GM18519 (cell line): ENCODE measurements at regions not wholly inside any gene's neighbourhood (a gene's known extent, or its start where the extent isn't known, plus 50 kb on each side); places are given as distances from the start of the nearest gene placed in this dataset.

ENCODE experiments used
- ATAC-seq: cut with Tn5 transposase; IDR thresholded peaks from one replicate; pipeline ENCODE4 v1.9.1; 2021; ENCODE audit warnings: mild to moderate bottlenecking, moderate library complexity; ENCODE audit not compliant: unreplicated experiment, low FRiP score

GRCh38 chr2:107282135-107282534, 396.2 kb upstream of the ST6GAL2 start:
- no peak for ATAC-seq

- ATAC-seq: no peak
Observed at GRCh38 chr2:107285621-107286299, 399.8 kb upstream of the ST6GAL2 start.

GRCh38 chr2:107290041-107290440, 404.1 kb upstream of the ST6GAL2 start:
- ATAC-seq: no peak

- no peak for ATAC-seq
Observed at GRCh38 chr2:107303964-107304363, 418.0 kb upstream of the ST6GAL2 start.

GRCh38 chr2:107305966-107306365, 420.0 kb upstream of the ST6GAL2 start:
- no peak for ATAC-seq

- ATAC-seq: no peak
Observed at GRCh38 chr2:107306881-107307280, 420.9 kb upstream of the ST6GAL2 start.

GRCh38 chr2:107308835-107309234, 422.9 kb upstream of the ST6GAL2 start:
- no peak for ATAC-seq

GRCh38 chr2:107312240-107312639, 426.3 kb upstream of the ST6GAL2 start:
- ATAC-seq: no peak

GRCh38 chr2:107313316-107313715, 427.3 kb upstream of the ST6GAL2 start:
- ATAC-seq: no peak

- ATAC-seq: no peak
Observed at GRCh38 chr2:107320881-107321280, 434.9 kb upstream of the ST6GAL2 start.

- ATAC-seq: no peak
Observed at GRCh38 chr2:107322416-107322815, 436.4 kb upstream of the ST6GAL2 start.

- no peak for ATAC-seq
Observed at GRCh38 chr2:107323946-107324565, 438.1 kb upstream of the ST6GAL2 start.

GRCh38 chr2:107325981-107326786, 440.2 kb upstream of the ST6GAL2 start:
- no peak for ATAC-seq

- no peak for ATAC-seq
Observed at GRCh38 chr2:107334306-107334705, 448.3 kb upstream of the ST6GAL2 start.

- ATAC-seq: no peak
Observed at GRCh38 chr2:107336526-107336925, 450.6 kb upstream of the ST6GAL2 start.

- no peak for ATAC-seq
Observed at GRCh38 chr2:107337209-107337898, 451.4 kb upstream of the ST6GAL2 start.

GRCh38 chr2:107338059-107338458, 452.1 kb upstream of the ST6GAL2 start:
- no peak for ATAC-seq

- ATAC-seq: no peak
Observed at GRCh38 chr2:107338571-107338970, 452.6 kb upstream of the ST6GAL2 start.

- ATAC-seq: no peak
Observed at GRCh38 chr2:107340955-107341354, 455.0 kb upstream of the ST6GAL2 start.

- no peak for ATAC-seq
Observed at GRCh38 chr2:107349329-107349728, 463.4 kb upstream of the ST6GAL2 start.

- no peak for ATAC-seq
Observed at GRCh38 chr2:107354175-107354574, 468.2 kb upstream of the ST6GAL2 start.
